Activated T-helper 1 cell treated with anti-CD3 and anti-CD28 coated beads, Interleukin-2, amount 50 U/mL, for 16 hours (primary cell): ENCODE measurements at regions not wholly inside any gene's neighbourhood (a gene's known extent, or its start where the extent isn't known, plus 50 kb on each side); places are given as distances from the start of the nearest gene placed in this dataset.

Experiments used
- DNase-seq, 2 donors: peaks; one replicate each; pipeline ENCODE4 v3.0.0-alpha.2; 2020; ENCODE audit warnings: low read depth in 1 of 2, low spot score in 1 of 2

GRCh38 chr3:20350449-20350848 lies 164.4 kb upstream of the SGO1 start:
- no peak for DNase-seq

- no peak for DNase-seq
Measured at GRCh38 chr3:20346916-20347315, 160.9 kb upstream of the SGO1 start.

GRCh38 chr3:20346369-20346768 lies 160.4 kb upstream of the SGO1 start:
- DNase-seq, result no peak

GRCh38 chr3:20344400-20344959 lies 158.5 kb upstream of the SGO1 start:
- DNase-seq, result no peak

- DNase-seq, result no peak
Measured at GRCh38 chr3:20343790-20344189, 157.8 kb upstream of the SGO1 start.

GRCh38 chr3:20340324-20340928 lies 154.4 kb upstream of the SGO1 start:
- peak; percentile 14 to 17 for DNase-seq

- DNase-seq, result no peak
Measured at GRCh38 chr3:20336572-20336971, 150.6 kb upstream of the SGO1 start.

GRCh38 chr3:20334842-20335241 lies 148.8 kb upstream of the SGO1 start:
- no peak for DNase-seq

- no peak for DNase-seq
Measured at GRCh38 chr3:20327889-20328288, 141.9 kb upstream of the SGO1 start.

GRCh38 chr3:20326541-20326940 lies 140.5 kb upstream of the SGO1 start:
- no peak for DNase-seq

- no peak for DNase-seq
Measured at GRCh38 chr3:20325563-20325962, 139.6 kb upstream of the SGO1 start.

- no peak for DNase-seq
Measured at GRCh38 chr3:20324664-20325478, 138.9 kb upstream of the SGO1 start.

- no peak for DNase-seq
Measured at GRCh38 chr3:20323307-20323927, 137.4 kb upstream of the SGO1 start.

- DNase-seq, result no peak
Measured at GRCh38 chr3:20322085-20322484, 136.1 kb upstream of the SGO1 start.

GRCh38 chr3:20321391-20322047 lies 135.5 kb upstream of the SGO1 start:
- DNase-seq, result no peak

- no peak for DNase-seq
Measured at GRCh38 chr3:20320489-20320888, 134.5 kb upstream of the SGO1 start.

GRCh38 chr3:20319551-20319950 lies 133.5 kb upstream of the SGO1 start:
- no peak for DNase-seq

GRCh38 chr3:20317616-20318015 lies 131.6 kb upstream of the SGO1 start:
- DNase-seq, result no peak

GRCh38 chr3:20316238-20316637 lies 130.2 kb upstream of the SGO1 start:
- no peak for DNase-seq

- no peak for DNase-seq
Measured at GRCh38 chr3:20310629-20311028, 124.6 kb upstream of the SGO1 start.

- DNase-seq, result no peak
Measured at GRCh38 chr3:20307383-20307782, 121.4 kb upstream of the SGO1 start.

- no peak for DNase-seq
Measured at GRCh38 chr3:20305647-20306046, 119.6 kb upstream of the SGO1 start.
